Renal pelvis (tissue), 1 donor: ENCODE measurements at regions not wholly inside any gene's neighbourhood (a gene's known extent, or its start where the extent isn't known, plus 50 kb on each side); places are given as distances from the start of the nearest gene placed in this dataset.
"Not testable (repeated sequence)": the region's sequence is repeated elsewhere in the genome, so short reads cannot be mapped to it uniquely, and the experiment has no call there.

ENCODE experiments used
- DNase-seq: peaks from one replicate; pipeline ENCODE4 v3.0.0-alpha.2; 2013

GRCh38 chr2:175414882-175415487 is 233.5 kb upstream of the ATP5MC3 start:
- peak; percentile 59 for DNase-seq

DNA sequence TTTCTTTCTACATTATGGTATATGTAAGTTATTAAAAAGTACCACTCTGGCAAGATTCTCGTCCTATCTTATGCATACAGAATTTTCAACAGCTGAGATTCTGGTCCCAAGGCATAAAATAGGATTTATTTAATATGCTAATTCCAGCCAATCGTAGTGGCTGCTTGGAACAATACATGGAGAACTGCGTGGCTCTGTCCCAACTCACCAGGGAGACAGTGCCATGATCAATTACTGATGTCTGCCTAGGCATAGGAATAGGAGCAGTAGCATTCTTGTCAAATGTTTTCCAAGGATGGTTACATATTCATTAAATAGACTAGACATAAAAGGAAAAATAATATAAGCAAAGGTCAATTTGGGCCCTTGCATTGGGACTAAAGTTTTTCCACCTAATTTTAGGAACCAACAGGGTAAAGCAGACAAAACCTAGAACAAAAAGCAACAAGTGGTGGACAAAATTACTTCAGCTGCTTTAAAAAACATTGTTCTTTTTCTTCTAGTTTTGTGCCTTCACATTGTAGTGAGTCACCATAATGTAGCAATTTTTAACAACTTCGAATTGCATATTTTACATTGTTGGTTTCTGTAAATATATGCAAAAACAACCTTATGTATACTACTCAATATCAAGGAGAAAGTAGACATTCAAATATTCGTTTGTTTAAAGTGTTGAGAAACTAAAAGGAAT is 232.8 kb upstream of the ATP5MC3 start:
- DNase-seq: no peak

DNA sequence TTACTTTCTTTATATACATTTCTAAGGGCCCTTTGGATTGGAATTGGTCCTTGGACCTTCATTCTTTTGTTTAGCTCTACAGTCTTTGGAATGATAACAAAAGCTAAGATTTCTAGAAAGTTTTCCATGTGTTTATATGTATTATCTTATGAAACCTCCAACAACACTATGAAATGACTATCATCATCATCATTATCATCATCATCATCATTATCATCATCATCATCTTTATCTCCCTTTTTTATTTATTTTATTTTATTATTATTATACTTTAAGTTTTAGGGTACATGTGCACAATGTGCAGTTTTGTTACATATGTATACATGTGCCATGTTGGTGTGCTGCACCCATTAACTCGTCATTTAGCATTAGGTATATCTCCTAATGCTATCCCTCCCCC is 229.4 kb upstream of the ATP5MC3 start:
- not testable (repeated sequence) for DNase-seq

- no peak for DNase-seq
Measured at GRCh38 chr2:175404839-175405238, 223.3 kb upstream of the ATP5MC3 start.

DNA sequence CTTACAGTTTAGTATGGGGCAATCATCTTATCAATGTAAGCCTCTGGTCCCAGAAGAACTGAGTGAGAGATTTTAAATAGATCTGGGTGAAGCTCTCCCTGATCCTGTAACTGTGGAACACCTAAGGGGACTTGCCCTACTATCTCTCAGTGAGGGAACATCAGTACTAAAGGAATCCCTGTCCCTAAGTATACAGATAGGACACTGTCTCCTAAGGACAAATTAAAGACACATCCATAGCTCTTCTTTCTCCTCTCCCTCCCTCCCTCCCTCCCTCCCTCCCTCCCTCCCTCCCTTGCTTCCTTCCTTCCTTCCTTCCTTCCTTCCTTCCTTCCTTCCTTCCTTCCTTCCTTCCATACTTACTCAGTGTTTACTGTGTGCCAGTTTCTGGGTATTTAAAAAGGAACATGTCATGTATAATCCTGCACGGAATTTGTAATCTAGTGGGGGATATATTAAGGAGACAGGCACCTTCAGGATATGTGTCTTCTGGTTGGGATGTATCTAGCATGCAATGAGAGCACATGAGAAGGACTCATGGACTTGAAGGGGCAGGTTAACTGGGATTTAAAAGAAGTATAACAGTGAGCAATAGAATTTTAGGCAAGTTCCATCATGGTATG is 222.2 kb upstream of the ATP5MC3 start:
- no peak for DNase-seq

DNA sequence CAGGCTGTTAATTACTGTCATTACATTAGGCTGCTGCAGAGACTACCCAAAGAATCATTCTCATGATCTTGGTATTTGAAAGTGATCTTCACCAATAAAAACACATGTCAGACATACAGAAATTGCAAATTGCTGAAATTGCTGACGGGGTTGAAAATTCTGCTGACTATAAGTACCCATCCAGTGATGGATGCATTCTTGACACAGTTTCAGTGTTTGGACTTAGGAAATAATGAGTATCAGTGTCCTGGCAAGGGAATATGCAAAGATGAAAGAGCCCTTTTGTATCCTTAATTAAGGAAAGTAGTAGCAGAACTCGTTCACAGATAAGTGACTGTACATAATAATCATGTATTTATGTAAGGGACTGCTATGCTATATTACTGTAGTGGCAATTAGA is 221.1 kb upstream of the ATP5MC3 start:
- no peak for DNase-seq

GRCh38 chr2:175401956-175402469 is 220.5 kb upstream of the ATP5MC3 start:
- no peak for DNase-seq

- no peak for DNase-seq
Measured at GRCh38 chr2:175400975-175401374, 219.5 kb upstream of the ATP5MC3 start.

DNA sequence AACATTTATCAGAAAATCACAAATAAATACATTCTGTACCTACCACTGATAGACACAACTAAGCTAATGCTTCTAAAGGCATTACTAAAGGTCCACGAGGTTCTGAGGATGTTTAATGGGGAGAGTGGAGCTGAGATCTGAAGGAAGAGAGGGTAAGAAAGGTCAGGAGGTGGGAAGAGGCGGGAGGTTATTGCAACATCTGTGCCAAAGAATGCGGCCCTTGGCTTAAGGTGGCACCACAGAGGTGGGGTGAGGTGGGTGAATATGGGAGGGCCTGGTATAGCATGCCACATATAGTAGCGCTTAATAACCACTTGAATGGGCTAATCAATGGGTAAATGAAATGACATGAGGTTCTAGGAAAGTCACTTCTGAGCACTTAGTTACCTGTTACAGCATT is 217.8 kb upstream of the ATP5MC3 start:
- no peak for DNase-seq

DNA sequence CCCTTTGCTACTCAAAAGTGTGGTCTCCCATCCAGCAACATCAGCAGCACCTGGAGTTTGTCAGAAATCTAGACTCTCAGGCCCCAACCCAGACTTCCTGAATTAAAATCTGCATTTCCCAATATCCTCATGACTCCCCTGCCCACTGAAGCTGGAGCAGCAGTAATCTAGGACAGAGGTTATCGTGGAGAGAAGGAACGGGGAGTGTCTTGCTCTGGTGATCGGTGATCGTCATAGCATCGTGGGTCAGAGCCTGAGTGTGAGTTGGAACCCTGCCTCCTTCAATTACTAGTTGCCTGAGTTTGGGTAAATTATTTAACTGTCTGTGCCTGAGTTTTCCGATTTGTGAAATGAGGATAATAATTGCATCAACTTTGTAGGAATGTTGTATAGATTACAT is 217.3 kb upstream of the ATP5MC3 start:
- no peak for DNase-seq

GRCh38 chr2:175396696-175397095 is 215.2 kb upstream of the ATP5MC3 start:
- DNase-seq: no peak

DNA sequence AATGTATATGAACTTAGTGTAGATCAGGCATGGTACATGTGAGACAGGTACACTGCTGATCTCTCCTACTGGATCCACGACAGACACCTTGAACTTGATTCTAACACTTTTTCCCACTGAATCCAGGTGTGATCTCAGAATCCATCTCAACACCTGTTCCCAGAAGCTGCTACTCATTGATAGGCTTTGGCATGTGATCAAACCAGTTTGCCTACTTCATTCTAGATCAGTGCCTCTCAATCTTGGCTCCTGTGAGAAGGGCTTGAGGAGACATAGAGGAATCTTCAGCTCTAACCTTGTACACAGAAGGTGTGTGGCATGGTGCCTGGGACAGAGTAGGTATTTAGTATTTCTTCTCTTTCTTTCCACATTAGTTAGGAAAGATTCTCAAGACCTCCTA is 212.3 kb upstream of the ATP5MC3 start:
- DNase-seq: no peak

DNA sequence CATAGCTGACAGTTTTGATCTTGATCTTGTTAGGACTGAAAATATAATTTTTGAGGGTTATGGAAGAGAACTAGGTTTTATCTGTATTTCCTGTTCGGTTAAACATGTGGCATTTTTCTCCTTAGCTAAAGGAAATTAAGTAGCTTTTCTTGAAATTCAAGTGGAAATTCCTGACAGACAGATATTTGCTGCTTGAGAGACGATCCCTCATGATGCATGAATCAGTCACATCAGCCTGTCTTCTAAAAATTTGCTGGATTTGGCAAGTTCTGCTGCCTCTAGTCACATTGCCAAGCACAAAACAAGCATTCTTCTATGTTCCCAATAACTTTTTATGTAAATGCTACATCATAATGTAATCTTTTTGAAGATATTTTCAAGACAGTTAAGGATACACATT is 201.8 kb upstream of the ATP5MC3 start:
- no peak for DNase-seq

GRCh38 chr2:175373729-175374128 is 192.2 kb upstream of the ATP5MC3 start:
- no peak for DNase-seq

- no peak for DNase-seq
Measured at GRCh38 chr2:175372704-175373701, 191.5 kb upstream of the ATP5MC3 start.

- no peak for DNase-seq
Measured at GRCh38 chr2:175371378-175371777, 189.9 kb upstream of the ATP5MC3 start.

- peak; percentile 61 for DNase-seq
Measured at GRCh38 chr2:175366815-175367214, 185.3 kb upstream of the ATP5MC3 start.

DNA sequence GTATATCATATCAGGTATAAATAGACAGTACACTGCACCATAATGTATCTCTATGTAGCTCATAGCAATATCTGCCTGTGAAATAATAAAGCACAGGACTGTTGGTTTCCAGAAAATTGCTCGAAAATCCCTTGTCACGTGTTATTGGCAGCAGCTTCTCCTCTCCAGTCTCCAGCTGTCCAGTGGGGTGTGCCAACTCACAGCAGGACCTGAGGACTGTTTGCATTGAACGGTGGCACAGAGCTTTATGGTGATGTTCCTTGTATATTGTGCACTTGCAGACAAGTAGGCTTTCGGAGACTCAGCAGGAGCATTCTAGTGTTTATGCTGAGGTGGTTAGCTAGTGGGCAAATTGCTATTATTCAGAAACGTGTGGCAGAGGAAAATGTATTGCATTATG is 182.2 kb upstream of the ATP5MC3 start:
- no peak for DNase-seq

GRCh38 chr2:175362331-175362730 is 180.8 kb upstream of the ATP5MC3 start:
- no peak for DNase-seq

DNA sequence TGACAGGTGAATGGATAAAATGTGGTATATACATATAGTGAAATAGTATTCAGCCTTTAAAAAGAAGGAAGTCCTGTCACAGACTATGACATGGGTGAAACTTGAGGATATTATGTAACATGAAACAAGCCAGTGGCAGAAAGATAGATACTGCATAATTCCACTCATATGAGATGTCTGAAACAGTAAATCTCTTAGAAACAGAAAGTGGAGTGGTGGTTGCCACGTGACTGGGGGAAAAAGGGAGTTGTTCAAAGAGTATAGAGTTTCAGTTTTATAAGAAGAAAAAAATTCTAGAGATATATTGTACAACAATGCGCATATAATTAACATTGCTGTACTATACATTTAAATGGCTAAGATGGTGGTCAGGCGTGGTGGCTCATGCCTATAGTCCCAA is 178.2 kb upstream of the ATP5MC3 start:
- DNase-seq: no peak

DNA sequence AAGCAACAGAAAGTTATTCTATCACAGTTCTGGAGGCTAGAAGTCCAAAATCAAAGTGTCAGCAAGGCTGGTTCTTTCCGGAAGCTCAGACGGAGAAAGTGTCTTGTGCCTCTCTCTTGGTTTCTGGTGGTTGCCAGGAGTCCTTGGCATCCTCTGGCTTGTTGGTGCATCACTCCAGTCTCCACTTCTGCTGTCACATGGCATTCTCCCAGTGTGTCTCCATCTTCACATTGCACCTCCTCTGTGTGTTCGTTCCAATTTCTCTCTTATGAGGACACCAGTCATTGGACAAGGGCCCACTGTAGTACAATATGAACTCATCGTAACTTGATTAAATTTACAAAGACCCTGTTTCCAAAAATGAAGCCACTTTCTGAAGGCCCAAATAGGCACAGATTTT is 175.4 kb upstream of the ATP5MC3 start:
- DNase-seq: no peak

GRCh38 chr2:175355246-175355645 is 173.7 kb upstream of the ATP5MC3 start:
- no peak for DNase-seq
